AG09319 (cell line): ENCODE measurements at regions not wholly inside any gene's neighbourhood (a gene's known extent, or its start where the extent isn't known, plus 50 kb on each side); places are given as distances from the start of the nearest gene placed in this dataset.

Source experiments
- DNase-seq: peaks from one replicate; pipeline ENCODE4 v3.0.0-alpha.2; 2010; ENCODE audit warnings: low read depth; ENCODE audit errors: extremely low read depth
- TF ChIP-seq, protein P1 (sequence below): IDR thresholded peaks from 2 replicates; pipeline ENCODE4 v1.5.1; 2011; ENCODE audit warnings: low read depth, mild to moderate bottlenecking, inconsistent platforms, low read length, moderate library complexity

GRCh38 chrX:87338510-87338909 lies 179.1 kb upstream of the KLHL4 start:
- DNase-seq: no peak
- TF ChIP-seq, protein P1, sequence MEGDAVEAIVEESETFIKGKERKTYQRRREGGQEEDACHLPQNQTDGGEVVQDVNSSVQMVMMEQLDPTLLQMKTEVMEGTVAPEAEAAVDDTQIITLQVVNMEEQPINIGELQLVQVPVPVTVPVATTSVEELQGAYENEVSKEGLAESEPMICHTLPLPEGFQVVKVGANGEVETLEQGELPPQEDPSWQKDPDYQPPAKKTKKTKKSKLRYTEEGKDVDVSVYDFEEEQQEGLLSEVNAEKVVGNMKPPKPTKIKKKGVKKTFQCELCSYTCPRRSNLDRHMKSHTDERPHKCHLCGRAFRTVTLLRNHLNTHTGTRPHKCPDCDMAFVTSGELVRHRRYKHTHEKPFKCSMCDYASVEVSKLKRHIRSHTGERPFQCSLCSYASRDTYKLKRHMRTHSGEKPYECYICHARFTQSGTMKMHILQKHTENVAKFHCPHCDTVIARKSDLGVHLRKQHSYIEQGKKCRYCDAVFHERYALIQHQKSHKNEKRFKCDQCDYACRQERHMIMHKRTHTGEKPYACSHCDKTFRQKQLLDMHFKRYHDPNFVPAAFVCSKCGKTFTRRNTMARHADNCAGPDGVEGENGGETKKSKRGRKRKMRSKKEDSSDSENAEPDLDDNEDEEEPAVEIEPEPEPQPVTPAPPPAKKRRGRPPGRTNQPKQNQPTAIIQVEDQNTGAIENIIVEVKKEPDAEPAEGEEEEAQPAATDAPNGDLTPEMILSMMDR: peak; percentile 1; the same call in 1 of the 2 replicates

GRCh38 chrX:87370865-87371264 lies 146.7 kb upstream of the KLHL4 start:
- TF ChIP-seq, protein P1: no peak
- no peak for DNase-seq

DNA sequence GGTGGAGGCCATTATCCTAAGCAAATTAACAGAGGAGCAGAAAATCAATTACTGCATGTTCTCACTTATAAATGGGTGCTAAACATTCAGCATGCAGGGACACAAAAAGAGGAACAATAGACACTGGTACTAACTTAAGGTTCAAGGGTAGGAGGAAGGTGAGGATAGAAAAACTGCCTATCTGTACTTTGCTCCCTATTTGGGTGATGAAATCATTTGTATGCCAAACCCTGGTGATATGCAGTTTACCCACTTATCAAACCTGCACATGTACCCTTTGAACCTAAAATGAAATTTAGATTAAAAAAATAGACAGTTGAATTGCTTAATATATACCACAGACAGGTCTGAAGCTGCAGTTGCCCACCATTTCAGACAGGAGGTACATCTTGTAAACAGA lies 143.3 kb upstream of the KLHL4 start:
- TF ChIP-seq, protein P1: no peak
- DNase-seq: no peak

DNA sequence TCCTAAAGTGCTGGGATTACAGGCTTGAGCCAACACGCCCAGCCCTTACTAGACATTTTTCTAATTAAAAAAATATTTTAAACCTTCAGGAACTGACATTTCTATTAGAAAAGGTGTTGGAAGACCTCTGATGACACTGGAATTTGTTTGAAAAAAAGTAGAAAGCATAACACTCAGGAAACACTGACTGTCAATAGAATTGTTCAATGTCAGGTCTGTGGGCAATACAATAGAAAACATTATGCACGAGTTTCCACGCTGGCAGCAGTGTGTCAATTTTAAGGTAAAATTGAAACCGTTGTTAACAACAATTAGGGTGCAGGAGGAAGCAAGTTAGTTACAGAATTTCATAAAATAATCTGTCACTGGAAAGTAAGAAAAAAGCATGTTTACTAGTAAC lies 140.7 kb upstream of the KLHL4 start:
- TF ChIP-seq, protein P1: no peak
- DNase-seq: no peak

DNA sequence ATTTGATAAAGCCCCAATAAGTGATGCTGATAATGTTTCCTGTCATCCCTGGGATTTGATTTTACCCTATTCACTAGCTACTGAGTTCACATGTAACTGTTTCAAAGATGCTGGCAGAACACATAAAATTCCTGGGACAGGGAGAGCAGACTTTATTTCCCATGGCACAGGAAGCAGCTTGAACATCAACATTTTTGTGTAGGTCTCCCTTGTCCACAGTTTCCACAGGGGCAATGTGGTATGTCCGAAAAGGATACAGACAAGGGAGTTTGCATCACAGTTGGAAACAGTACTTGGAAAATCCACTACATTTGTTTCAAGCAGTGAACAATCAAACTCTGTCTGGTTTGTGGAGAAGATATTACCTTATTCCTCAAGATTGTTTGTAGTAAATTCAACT lies 129.2 kb upstream of the KLHL4 start:
- TF ChIP-seq, protein P1: no peak
- DNase-seq: no peak

DNA sequence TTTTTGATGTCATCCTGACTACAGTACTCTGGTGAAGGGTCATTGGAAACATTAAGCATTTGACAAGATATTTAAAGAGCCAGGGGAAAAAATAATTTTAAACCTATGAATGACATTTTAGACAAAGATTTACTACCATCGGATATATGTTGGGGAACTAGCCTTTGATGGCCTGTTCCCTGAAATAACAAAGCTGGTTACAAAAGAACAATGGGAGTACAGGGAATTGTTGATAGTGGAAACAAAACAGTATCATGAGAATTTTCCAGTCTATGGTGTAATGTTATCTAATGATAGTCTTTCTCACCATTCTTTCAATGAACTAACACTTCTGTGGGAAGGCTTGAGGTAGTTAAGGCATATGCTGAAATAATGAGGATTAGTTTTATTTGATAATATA lies 125.9 kb upstream of the KLHL4 start:
- DNase-seq: no peak

GRCh38 chrX:87392369-87392768 lies 125.2 kb upstream of the KLHL4 start:
- no peak for DNase-seq
- TF ChIP-seq, protein P1: no peak

More for the DNA sequence above, 125.9 kb upstream of the KLHL4 start:
- TF ChIP-seq, protein P1: no peak
